Natural killer cell (primary cell): ENCODE measurements at regions not wholly inside any gene's neighbourhood (a gene's known extent, or its start where the extent isn't known, plus 50 kb on each side); places are given as distances from the start of the nearest gene placed in this dataset.

ENCODE experiments used
- ATAC-seq, 3 donors: fragments of 150-1000 bp in 2 of 3; fragments of 200-7000 bp in 1 of 3; cut with Tn5 transposase; 1 replicate in 1 of 3; 2 replicates in 2 of 3; pipeline ENCODE4 v1.10.0; 2021; ENCODE audit warnings: mild to moderate bottlenecking in 2 of 3, moderate library complexity in 2 of 3
- DNase-seq, 2 donors: peaks; one replicate each; pipeline versions ENCODE4 v3.0.0 to v3.0.0-alpha.2; 2013 to 2021; ENCODE audit warnings: mixed read lengths in 1 of 2
- H3K27ac ChIP-seq: one replicate; pipeline ENCODE4 v1.5.1; 2013; ENCODE audit warnings: mild to moderate bottlenecking, low read length
- H3K27me3 ChIP-seq: one replicate; pipeline ENCODE4 v1.6.1; 2013; ENCODE audit warnings: low read length; ENCODE audit not compliant: control insufficient read depth, insufficient read depth
- H3K36me3 ChIP-seq: one replicate; pipeline ENCODE4 v1.6.1; 2013; ENCODE audit warnings: low read length; ENCODE audit not compliant: control insufficient read depth, insufficient read depth
- H3K4me1 ChIP-seq: one replicate; pipeline ENCODE4 v1.6.1; 2013; ENCODE audit warnings: low read length; ENCODE audit not compliant: control insufficient read depth, insufficient read depth
- H3K4me3 ChIP-seq: one replicate; pipeline ENCODE4 v1.5.1; 2013; ENCODE audit warnings: low read length
- H3K9me3 ChIP-seq: one replicate; pipeline ENCODE4 v1.6.1; 2013; ENCODE audit warnings: low read length; ENCODE audit not compliant: control insufficient read depth, insufficient read depth
- H3K27ac Mint-ChIP-seq, 2 donors: one replicate each; pipeline ENCODE4 v1.8.0; 2022; ENCODE audit warnings: mild to moderate bottlenecking in 2 of 2, mixed read lengths in 2 of 2, moderate library complexity in 1 of 2
- H3K27me3 Mint-ChIP-seq, 2 donors: one replicate each; pipeline ENCODE4 v1.8.0; 2022; ENCODE audit warnings: low read depth in 2 of 2, mixed read lengths in 2 of 2
- H3K36me3 Mint-ChIP-seq: one replicate; pipeline ENCODE4 v1.8.0; 2022; ENCODE audit warnings: mixed read lengths
- H3K4me1 Mint-ChIP-seq, 2 donors: one replicate each; pipeline ENCODE4 v1.8.0; 2022; ENCODE audit warnings: mixed read lengths in 2 of 2
- H3K4me3 Mint-ChIP-seq: one replicate; pipeline ENCODE4 v1.8.0; 2022; ENCODE audit warnings: mild to moderate bottlenecking, moderate library complexity, mixed read lengths
- H3K9me3 Mint-ChIP-seq, 2 donors: one replicate each; pipeline ENCODE4 v1.8.0; 2022; ENCODE audit warnings: mixed read lengths in 2 of 2
- CTCF ChIP-seq: fragments of 200-600 bp; IDR thresholded peaks from one replicate; pipeline ENCODE4 v1.8.0; 2022; ENCODE audit warnings: antibody characterized with exemption
- WGBS: methylation state at CpG from one replicate; pipeline ENCODE4 v1.1.7; 2013; ENCODE audit warnings: missing lambda C conversion rate; ENCODE audit not compliant: insufficient coverage; 5-methylcytosine and 5-hydroxymethylcytosine counted together
- intact Hi-C: fragments of 100-400 bp; cut with micrococcal nuclease; formaldehyde crosslinking; loops from one replicate; pipeline ENCODE4 v1.14.2; 2022

GRCh38 chr5:121315786-121316185 lies 535.9 kb upstream of the FTMT start:
- Mint-ChIP-seq H3K27me3 (no peaks in the 10 kb centered on the region), H3K27ac (no peak overlapping the region), H3K4me1 (no peaks in the 10 kb centered on the region), H3K9me3 (peaks cover 30 to 43% of the 10 kb centered on the region in 2 donors), H3K4me3 (no peak overlapping the region), H3K36me3 (peaks cover 9% of the 10 kb centered on the region)
- Histone ChIP-seq H3K9me3 (peaks cover 10% of the 10 kb centered on the region), H3K27ac (no peak overlapping the region), H3K4me3 (no peak overlapping the region), H3K27me3 (no peaks in the 10 kb centered on the region), H3K36me3 (no peaks in the 10 kb centered on the region), H3K4me1 (no peaks in the 10 kb centered on the region)
- ATAC-seq (no peak), DNase-seq (no peak)
- intact Hi-C loops, result no loop called here
- TF ChIP-seq CTCF, result no peak
- WGBS, result 78% methylated on average over 1 of the region's 1 CpG

DNA sequence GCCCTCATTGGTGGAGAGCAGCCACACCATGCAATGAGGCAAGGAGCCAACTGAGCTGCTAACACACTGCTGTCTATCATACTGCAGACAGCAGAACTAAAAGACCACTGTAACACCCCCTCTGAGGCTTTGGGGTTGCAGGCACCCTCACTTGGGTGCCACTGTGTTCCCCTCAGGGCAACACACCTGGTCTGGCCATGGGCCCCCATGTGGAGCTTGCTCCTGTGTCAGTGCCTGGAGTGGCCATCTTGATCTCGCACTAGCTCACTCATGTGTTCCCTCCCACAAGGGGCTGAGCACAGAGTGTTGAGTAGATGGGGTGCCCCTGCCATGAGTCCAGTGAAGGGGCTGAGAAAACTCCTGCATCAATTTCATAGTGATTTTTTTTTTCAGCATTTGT lies 532.4 kb upstream of the FTMT start:
- no peaks in the 10 kb centered on the region for H3K27me3 ChIP-seq
- H3K4me3 Mint-ChIP-seq, result no peak overlapping the region
- intact Hi-C loops, result no loop called here
- peaks cover 9% of the 10 kb centered on the region for H3K36me3 Mint-ChIP-seq
- TF ChIP-seq CTCF, result no peak
- no peak for ATAC-seq
- H3K36me3 ChIP-seq, result no peaks in the 10 kb centered on the region
- H3K27me3 Mint-ChIP-seq, result no peaks in the 10 kb centered on the region
- H3K4me1 Mint-ChIP-seq, result no peaks in the 10 kb centered on the region
- 88% methylated on average over 1 of the region's 1 CpG for WGBS
- DNase-seq, result no peak
- no peak overlapping the region for H3K27ac ChIP-seq
- no peaks in the 10 kb centered on the region for H3K4me1 ChIP-seq
- H3K27ac Mint-ChIP-seq, result no peak overlapping the region
- no peak overlapping the region for H3K4me3 ChIP-seq
- peaks cover 10% of the 10 kb centered on the region for H3K9me3 ChIP-seq
- H3K9me3 Mint-ChIP-seq, result peaks cover 25 to 39% of the 10 kb centered on the region in 2 donors

GRCh38 chr5:121325930-121326329 lies 525.8 kb upstream of the FTMT start:
- DNase-seq (no peak), ATAC-seq (no peak)
- Histone ChIP-seq H3K4me1 (no peaks in the 10 kb centered on the region), H3K27me3 (no peaks in the 10 kb centered on the region), H3K27ac (no peak overlapping the region), H3K9me3 (no peaks in the 10 kb centered on the region), H3K36me3 (no peaks in the 10 kb centered on the region), H3K4me3 (no peak overlapping the region)
- no peak for TF ChIP-seq CTCF
- no peak overlapping the region for H3K4me3 Mint-ChIP-seq
- no peak overlapping the region for H3K27ac Mint-ChIP-seq
- H3K27me3 Mint-ChIP-seq, result no peaks in the 10 kb centered on the region
- intact Hi-C loops, result no loop called here
- H3K36me3 Mint-ChIP-seq, result no peaks in the 10 kb centered on the region
- no peaks in the 10 kb centered on the region for H3K4me1 Mint-ChIP-seq
- H3K9me3 Mint-ChIP-seq, result peaks cover 9 to 14% of the 10 kb centered on the region in 2 donors

- TF ChIP-seq CTCF, result no peak
- DNase-seq (no peak), ATAC-seq (no peak)
- intact Hi-C loops, result no loop called here
- Histone ChIP-seq H3K9me3 (no peaks in the 10 kb centered on the region), H3K4me3 (no peak overlapping the region), H3K36me3 (no peaks in the 10 kb centered on the region), H3K27me3 (no peaks in the 10 kb centered on the region), H3K4me1 (no peaks in the 10 kb centered on the region), H3K27ac (no peak overlapping the region)
- WGBS, result 100% methylated on average over 1 of the region's 4 CpGs
- Mint-ChIP-seq H3K9me3 (peaks cover 5 to 6% of the 10 kb centered on the region in 2 donors), H3K4me3 (no peak overlapping the region), H3K27me3 (no peaks in the 10 kb centered on the region), H3K27ac (no peak overlapping the region), H3K36me3 (no peaks in the 10 kb centered on the region), H3K4me1 (no peaks in the 10 kb centered on the region)
Measured at GRCh38 chr5:121350181-121350930, 501.3 kb upstream of the FTMT start.
